ENCODE measurements at regions not wholly inside any gene's neighbourhood (a gene's known extent, or its start where the extent isn't known, plus 50 kb on each side); places are given as distances from the start of the nearest gene placed in this dataset.

- no peaks in the 10 kb centered on the region for H3K36me3 ChIP-seq (ENCODE audit: control insufficient read depth in 3 of 3, insufficient read depth in 2 of 3, low read depth in 1 of 3, low read length in 3 of 3)
- no peaks in the 10 kb centered on the region for H3K9me3 ChIP-seq (ENCODE audit: control insufficient read depth in 2 of 2, insufficient read depth in 1 of 2, low read depth in 1 of 2, low read length in 1 of 2)
- DNase-seq (no peak), FAIRE-seq (no peak)
- WGBS, 3 donors = 85 to 97% (median 88%) methylated on average over 3 of the region's 3 CpGs
- no peak overlapping the region for H3K27ac ChIP-seq (ENCODE audit: low read depth in 1 of 3, low read length in 2 of 3)
- H3K27me3 ChIP-seq (ENCODE audit: control insufficient read depth in 3 of 3, insufficient read depth in 3 of 3, low read length in 3 of 3) = no peaks in the 10 kb centered on the region
- H3K4me1 ChIP-seq (ENCODE audit: control insufficient read depth in 3 of 3, insufficient read depth in 2 of 3, low read depth in 1 of 3, low read length in 2 of 3) = no peaks in the 10 kb centered on the region
- no peak overlapping the region for H3K4me3 ChIP-seq (ENCODE audit: low read depth in 1 of 3, low read length in 3 of 3)
Observed at GRCh38 chr15:67004142-67004541, 61.3 kb upstream of the SMAD3 start.

DNA sequence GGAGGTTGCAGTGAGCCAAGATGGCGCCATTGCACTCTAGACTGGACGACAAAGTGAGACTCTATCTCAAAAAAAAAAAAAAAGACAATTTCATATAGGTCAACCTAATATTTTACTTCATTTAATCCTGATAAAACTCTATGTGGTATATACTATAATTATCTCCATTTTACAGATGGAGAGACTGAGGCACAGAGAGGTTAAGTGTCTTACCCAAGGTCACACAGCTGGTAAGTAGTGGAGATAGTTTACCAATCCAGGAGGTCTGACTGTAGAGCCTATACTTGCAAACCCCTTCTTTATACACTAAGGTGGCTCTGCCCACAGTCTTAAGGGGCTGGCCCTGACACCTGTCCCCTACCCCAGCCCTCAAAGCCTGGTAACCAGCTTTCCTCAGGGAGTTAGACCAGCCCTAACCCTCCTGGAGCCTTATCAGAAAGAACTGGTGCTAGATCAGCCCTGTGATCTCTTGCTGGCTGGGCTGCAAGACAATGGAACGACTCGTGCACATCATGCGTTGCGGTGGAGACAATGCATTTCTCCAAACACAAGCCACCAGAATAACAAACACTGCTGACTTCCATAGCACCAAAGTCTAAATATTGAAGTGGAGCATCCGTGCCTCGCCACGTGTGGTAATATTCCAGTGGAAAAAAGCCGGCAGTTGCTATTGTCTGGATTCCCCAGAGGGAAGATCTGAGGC lies 60.0 kb upstream of the SMAD3 start:
- no peak for DNase-seq
- Histone ChIP-seq H3K4me1 (ENCODE audit: control insufficient read depth in 3 of 3, insufficient read depth in 2 of 3, low read depth in 1 of 3, low read length in 2 of 3) (no peaks in the 10 kb centered on the region), H3K4me3 (ENCODE audit: low read depth in 1 of 3, low read length in 3 of 3) (no peak overlapping the region), H3K27me3 (ENCODE audit: control insufficient read depth in 3 of 3, insufficient read depth in 3 of 3, low read length in 3 of 3) (no peaks in the 10 kb centered on the region), H3K36me3 (ENCODE audit: control insufficient read depth in 3 of 3, insufficient read depth in 2 of 3, low read depth in 1 of 3, low read length in 3 of 3) (no peaks in the 10 kb centered on the region), H3K27ac (ENCODE audit: low read depth in 1 of 3, low read length in 2 of 3) (no peak overlapping the region), H3K9me3 (ENCODE audit: control insufficient read depth in 2 of 2, insufficient read depth in 1 of 2, low read depth in 1 of 2, low read length in 1 of 2) (no peaks in the 10 kb centered on the region)
- FAIRE-seq = no peak
- 89 to 96% (median 94%) methylated on average over 10 of the region's 10 CpGs for WGBS, 3 donors

- FAIRE-seq (no peak), DNase-seq (no peak)
- Histone ChIP-seq H3K4me1 (ENCODE audit: control insufficient read depth in 3 of 3, insufficient read depth in 2 of 3, low read depth in 1 of 3, low read length in 2 of 3) (peaks cover 0 to 3% (median 0%) of the 10 kb centered on the region in 3 donors), H3K4me3 (ENCODE audit: low read depth in 1 of 3, low read length in 3 of 3) (no peak overlapping the region), H3K9me3 (ENCODE audit: control insufficient read depth in 2 of 2, insufficient read depth in 1 of 2, low read depth in 1 of 2, low read length in 1 of 2) (no peaks in the 10 kb centered on the region), H3K36me3 (ENCODE audit: control insufficient read depth in 3 of 3, insufficient read depth in 2 of 3, low read depth in 1 of 3, low read length in 3 of 3) (no peaks in the 10 kb centered on the region), H3K27me3 (ENCODE audit: control insufficient read depth in 3 of 3, insufficient read depth in 3 of 3, low read length in 3 of 3) (no peaks in the 10 kb centered on the region), H3K27ac (ENCODE audit: low read depth in 1 of 3, low read length in 2 of 3) (no peak overlapping the region)
- WGBS, 3 donors = 66 to 85% (median 75%) methylated on average over 10 of the region's 10 CpGs
Observed at GRCh38 chr15:67006083-67007065, 59.0 kb upstream of the SMAD3 start.

- 38 to 60% (median 56%) methylated on average over 7 of the region's 7 CpGs for WGBS, 3 donors
- no peaks in the 10 kb centered on the region for H3K9me3 ChIP-seq (ENCODE audit: control insufficient read depth in 2 of 2, insufficient read depth in 1 of 2, low read depth in 1 of 2, low read length in 1 of 2)
Observed at GRCh38 chr15:67009576-67010569, 55.5 kb upstream of the SMAD3 start.

GRCh38 chr15:67010898-67011616 lies 54.3 kb upstream of the SMAD3 start:
- Histone ChIP-seq H3K27me3 (ENCODE audit: control insufficient read depth in 3 of 3, insufficient read depth in 3 of 3, low read length in 3 of 3) (no peaks in the 10 kb centered on the region), H3K4me3 (ENCODE audit: low read depth in 1 of 3, low read length in 3 of 3) (no peak overlapping the region), H3K9me3 (ENCODE audit: control insufficient read depth in 2 of 2, insufficient read depth in 1 of 2, low read depth in 1 of 2, low read length in 1 of 2) (no peaks in the 10 kb centered on the region), H3K27ac (ENCODE audit: low read depth in 1 of 3, low read length in 2 of 3) (no peak overlapping the region), H3K36me3 (ENCODE audit: control insufficient read depth in 3 of 3, insufficient read depth in 2 of 3, low read depth in 1 of 3, low read length in 3 of 3) (no peaks in the 10 kb centered on the region), H3K4me1 (ENCODE audit: control insufficient read depth in 3 of 3, insufficient read depth in 2 of 3, low read depth in 1 of 3, low read length in 2 of 3) (peaks cover 0 to 4% (median 2%) of the 10 kb centered on the region in 3 donors)
- WGBS, 3 donors = 60 to 64% (median 63%) methylated on average over 7 of the region's 7 CpGs
- no peak for FAIRE-seq
- no peak for DNase-seq

More at GRCh38 chr15:67009576-67010569, 55.5 kb upstream of the SMAD3 start:
- Histone ChIP-seq H3K36me3 (ENCODE audit: control insufficient read depth in 3 of 3, insufficient read depth in 2 of 3, low read depth in 1 of 3, low read length in 3 of 3) (no peaks in the 10 kb centered on the region), H3K27me3 (ENCODE audit: control insufficient read depth in 3 of 3, insufficient read depth in 3 of 3, low read length in 3 of 3) (no peaks in the 10 kb centered on the region), H3K4me1 (ENCODE audit: control insufficient read depth in 3 of 3, insufficient read depth in 2 of 3, low read depth in 1 of 3, low read length in 2 of 3) (peaks cover 0 to 4% (median 2%) of the 10 kb centered on the region in 3 donors), H3K4me3 (ENCODE audit: low read depth in 1 of 3, low read length in 3 of 3) (no peak overlapping the region), H3K27ac (ENCODE audit: low read depth in 1 of 3, low read length in 2 of 3) (no peak overlapping the region)
- FAIRE-seq = no peak
- peak in 1 of 2 donors; percentile 28 for DNase-seq

DNA sequence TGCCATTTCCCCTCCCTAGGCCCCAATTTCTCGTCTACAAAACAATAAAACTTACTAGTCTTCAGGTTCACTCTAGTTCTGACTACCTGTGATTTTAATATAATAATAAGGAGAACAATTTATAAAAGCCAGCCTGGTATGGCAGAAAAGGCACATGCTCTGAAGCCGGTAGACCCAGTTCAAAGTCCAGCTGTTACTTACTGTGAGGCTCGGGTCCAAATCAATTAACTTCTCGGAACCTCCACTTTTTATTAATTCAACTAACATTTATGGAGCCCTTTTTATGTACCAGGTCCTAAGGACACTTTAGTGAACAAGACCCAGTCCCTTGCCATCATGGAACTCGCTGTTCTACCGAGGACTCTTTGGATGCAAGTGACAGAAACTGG lies 53.8 kb upstream of the SMAD3 start:
- Histone ChIP-seq H3K4me3 (ENCODE audit: low read depth in 1 of 3, low read length in 3 of 3) (no peak overlapping the region), H3K4me1 (ENCODE audit: control insufficient read depth in 3 of 3, insufficient read depth in 2 of 3, low read depth in 1 of 3, low read length in 2 of 3) (peaks cover 0 to 4% (median 2%) of the 10 kb centered on the region in 3 donors), H3K27ac (ENCODE audit: low read depth in 1 of 3, low read length in 2 of 3) (no peak overlapping the region), H3K9me3 (ENCODE audit: control insufficient read depth in 2 of 2, insufficient read depth in 1 of 2, low read depth in 1 of 2, low read length in 1 of 2) (no peaks in the 10 kb centered on the region), H3K27me3 (ENCODE audit: control insufficient read depth in 3 of 3, insufficient read depth in 3 of 3, low read length in 3 of 3) (no peaks in the 10 kb centered on the region), H3K36me3 (ENCODE audit: control insufficient read depth in 3 of 3, insufficient read depth in 2 of 3, low read depth in 1 of 3, low read length in 3 of 3) (no peaks in the 10 kb centered on the region)
- no peak for DNase-seq
- 45 to 68% (median 59%) methylated on average over 6 of the region's 6 CpGs for WGBS, 3 donors
- no peak for FAIRE-seq

GRCh38 chr15:67013696-67014095 lies 51.7 kb upstream of the SMAD3 start:
- Histone ChIP-seq H3K27ac (ENCODE audit: low read depth in 1 of 3, low read length in 2 of 3) (no peak overlapping the region), H3K36me3 (ENCODE audit: control insufficient read depth in 3 of 3, insufficient read depth in 2 of 3, low read depth in 1 of 3, low read length in 3 of 3) (no peaks in the 10 kb centered on the region), H3K4me3 (ENCODE audit: low read depth in 1 of 3, low read length in 3 of 3) (no peak overlapping the region), H3K9me3 (ENCODE audit: control insufficient read depth in 2 of 2, insufficient read depth in 1 of 2, low read depth in 1 of 2, low read length in 1 of 2) (no peaks in the 10 kb centered on the region), H3K27me3 (ENCODE audit: control insufficient read depth in 3 of 3, insufficient read depth in 3 of 3, low read length in 3 of 3) (no peaks in the 10 kb centered on the region), H3K4me1 (ENCODE audit: control insufficient read depth in 3 of 3, insufficient read depth in 2 of 3, low read depth in 1 of 3, low read length in 2 of 3) (peaks cover 0 to 4% (median 2%) of the 10 kb centered on the region in 3 donors)
- WGBS, 3 donors = 71 to 87% (median 84%) methylated on average over 11 of the region's 11 CpGs
- DNase-seq = no peak
- no peak for FAIRE-seq
